Ectodermal cell (in vitro differentiated cells): ENCODE measurements at regions not wholly inside any gene's neighbourhood (a gene's known extent, or its start where the extent isn't known, plus 50 kb on each side); places are given as distances from the start of the nearest gene placed in this dataset.

ENCODE experiments used
- H3K27ac ChIP-seq: 2 replicates; pipeline ENCODE4 v1.7.0; 2013; ENCODE audit warnings: mild to moderate bottlenecking, low read depth, low read length; ENCODE audit not compliant: insufficient read depth, poor library complexity, severe bottlenecking
- H3K27me3 ChIP-seq: 2 replicates; pipeline ENCODE4 v1.7.0; 2013; ENCODE audit warnings: mild to moderate bottlenecking, low read length; ENCODE audit not compliant: insufficient read depth, control insufficient read depth, poor library complexity, severe bottlenecking
- H3K36me3 ChIP-seq: one replicate; pipeline ENCODE4 v1.7.0; 2013; ENCODE audit warnings: low read length; ENCODE audit not compliant: control insufficient read depth, insufficient read depth
- H3K4me1 ChIP-seq: one replicate; pipeline ENCODE4 v1.7.0; 2013; ENCODE audit warnings: low read length; ENCODE audit not compliant: control insufficient read depth, insufficient read depth
- H3K4me3 ChIP-seq: 2 replicates; pipeline ENCODE4 v1.7.0; 2013; ENCODE audit warnings: low read depth, low read length, control low read depth; ENCODE audit not compliant: insufficient read depth
- H3K9me3 ChIP-seq: 2 replicates; pipeline ENCODE4 v1.7.0; 2013; ENCODE audit warnings: mild to moderate bottlenecking, low read length, moderate library complexity; ENCODE audit not compliant: control insufficient read depth
- WGBS, 2 experiments: methylation state at CpG; one replicate each; pipeline ENCODE4 v1.1.7; 2013; ENCODE audit warnings: missing lambda C conversion rate in 2 of 2; 5-methylcytosine and 5-hydroxymethylcytosine counted together

GRCh38 chr9:75699625-75700251, 190.7 kb upstream of the PCSK5 start:
- Histone ChIP-seq H3K9me3 (no peaks in the 10 kb centered on the region), H3K36me3 (no peaks in the 10 kb centered on the region), H3K4me1 (no peaks in the 10 kb centered on the region), H3K27me3 (no peaks in the 10 kb centered on the region), H3K27ac (no peak overlapping the region), H3K4me3 (no peak overlapping the region)
- WGBS, 2 experiments, result 92 to 100% methylated on average over 1 of the region's 1 CpG

GRCh38 chr9:75700252-75700640, 190.2 kb upstream of the PCSK5 start:
- no peaks in the 10 kb centered on the region for H3K27me3 ChIP-seq
- no peaks in the 10 kb centered on the region for H3K9me3 ChIP-seq
- no peaks in the 10 kb centered on the region for H3K4me1 ChIP-seq
- 86 to 100% methylated on average over 1 of the region's 1 CpG for WGBS, 2 experiments
- H3K4me3 ChIP-seq, result no peak overlapping the region
- no peak overlapping the region for H3K27ac ChIP-seq
- no peaks in the 10 kb centered on the region for H3K36me3 ChIP-seq

- no peak overlapping the region for H3K27ac ChIP-seq
- no peak overlapping the region for H3K4me3 ChIP-seq
- 83 to 100% methylated on average over 1 to 2 of the region's 2 CpGs for WGBS, 2 experiments
- H3K4me1 ChIP-seq, result no peaks in the 10 kb centered on the region
- no peaks in the 10 kb centered on the region for H3K36me3 ChIP-seq
- no peaks in the 10 kb centered on the region for H3K27me3 ChIP-seq
- H3K9me3 ChIP-seq, result no peaks in the 10 kb centered on the region
Observed at GRCh38 chr9:75707191-75707590, 183.3 kb upstream of the PCSK5 start.

GRCh38 chr9:75709698-75710097, 180.8 kb upstream of the PCSK5 start:
- Histone ChIP-seq H3K36me3 (no peaks in the 10 kb centered on the region), H3K4me3 (no peak overlapping the region), H3K27me3 (no peaks in the 10 kb centered on the region), H3K27ac (no peak overlapping the region), H3K4me1 (no peaks in the 10 kb centered on the region), H3K9me3 (no peaks in the 10 kb centered on the region)
- 90 to 94% methylated on average over 2 of the region's 2 CpGs for whole genome bisulfite sequencing, 2 experiments

- H3K4me1 ChIP-seq, result no peaks in the 10 kb centered on the region
- H3K9me3 ChIP-seq, result no peaks in the 10 kb centered on the region
- no peaks in the 10 kb centered on the region for H3K36me3 ChIP-seq
- no peak overlapping the region for H3K27ac ChIP-seq
- H3K27me3 ChIP-seq, result no peaks in the 10 kb centered on the region
- no peak overlapping the region for H3K4me3 ChIP-seq
Observed at GRCh38 chr9:75712700-75713099, 177.8 kb upstream of the PCSK5 start.

- Histone ChIP-seq H3K36me3 (no peaks in the 10 kb centered on the region), H3K4me3 (no peak overlapping the region), H3K9me3 (no peaks in the 10 kb centered on the region), H3K27ac (no peak overlapping the region), H3K27me3 (no peaks in the 10 kb centered on the region), H3K4me1 (no peaks in the 10 kb centered on the region)
- 90 to 99% methylated on average over 4 of the region's 4 CpGs for WGBS, 2 experiments
Observed at GRCh38 chr9:75713335-75713734, 177.1 kb upstream of the PCSK5 start.

- no peak overlapping the region for H3K27ac ChIP-seq
- H3K36me3 ChIP-seq, result no peaks in the 10 kb centered on the region
- no peaks in the 10 kb centered on the region for H3K9me3 ChIP-seq
- H3K4me1 ChIP-seq, result no peaks in the 10 kb centered on the region
- H3K4me3 ChIP-seq, result no peak overlapping the region
- H3K27me3 ChIP-seq, result no peaks in the 10 kb centered on the region
- 89 to 98% methylated on average over 2 to 3 of the region's 3 CpGs for WGBS, 2 experiments
Observed at GRCh38 chr9:75715360-75715759, 175.1 kb upstream of the PCSK5 start.

- H3K36me3 ChIP-seq, result no peaks in the 10 kb centered on the region
- no peaks in the 10 kb centered on the region for H3K4me1 ChIP-seq
- no peak overlapping the region for H3K4me3 ChIP-seq
- no peaks in the 10 kb centered on the region for H3K27me3 ChIP-seq
- 96 to 99% methylated on average over 2 of the region's 2 CpGs for WGBS, 2 experiments
- H3K27ac ChIP-seq, result no peak overlapping the region
- H3K9me3 ChIP-seq, result no peaks in the 10 kb centered on the region
Observed at GRCh38 chr9:75718677-75719076, 171.8 kb upstream of the PCSK5 start.

- Histone ChIP-seq H3K36me3 (no peaks in the 10 kb centered on the region), H3K27me3 (no peaks in the 10 kb centered on the region), H3K4me1 (no peaks in the 10 kb centered on the region), H3K4me3 (no peak overlapping the region), H3K9me3 (no peaks in the 10 kb centered on the region), H3K27ac (no peak overlapping the region)
- 97 to 100% methylated on average over 1 of the region's 1 CpG for WGBS, 2 experiments
Observed at GRCh38 chr9:75728391-75728790, 162.1 kb upstream of the PCSK5 start.

- H3K4me1 ChIP-seq, result no peaks in the 10 kb centered on the region
- no peaks in the 10 kb centered on the region for H3K9me3 ChIP-seq
- no peaks in the 10 kb centered on the region for H3K27me3 ChIP-seq
- H3K27ac ChIP-seq, result no peak overlapping the region
- H3K4me3 ChIP-seq, result no peak overlapping the region
- H3K36me3 ChIP-seq, result no peaks in the 10 kb centered on the region
- WGBS, 2 experiments, result 88 to 97% methylated on average over 2 to 3 of the region's 3 CpGs
Observed at GRCh38 chr9:75734802-75735201, 155.7 kb upstream of the PCSK5 start.
